Stimulated activated CD8-positive, alpha-beta memory T cell treated with anti-CD3 and anti-CD28 coated beads, Interleukin-12 subunit alpha, Interleukin-12 subunit beta, amount 100 ng/mL, for 1 hour (primary cell): ENCODE measurements at regions not wholly inside any gene's neighbourhood (a gene's known extent, or its start where the extent isn't known, plus 50 kb on each side); places are given as distances from the start of the nearest gene placed in this dataset.
"Not testable (repeated sequence)": the region's sequence is repeated elsewhere in the genome, so short reads cannot be mapped to it uniquely, and the experiment has no call there.

ENCODE experiments used
- DNase-seq: peaks from one replicate; pipeline ENCODE4 v3.0.0-alpha.2; 2020; ENCODE audit warnings: low read depth

- no peak for DNase-seq
Measured at GRCh38 chr19:37303591-37304171, 67.2 kb upstream of the ZNF527 start.

- DNase-seq = no peak
Measured at GRCh38 chr19:37304190-37304883, 66.6 kb upstream of the ZNF527 start.

DNA sequence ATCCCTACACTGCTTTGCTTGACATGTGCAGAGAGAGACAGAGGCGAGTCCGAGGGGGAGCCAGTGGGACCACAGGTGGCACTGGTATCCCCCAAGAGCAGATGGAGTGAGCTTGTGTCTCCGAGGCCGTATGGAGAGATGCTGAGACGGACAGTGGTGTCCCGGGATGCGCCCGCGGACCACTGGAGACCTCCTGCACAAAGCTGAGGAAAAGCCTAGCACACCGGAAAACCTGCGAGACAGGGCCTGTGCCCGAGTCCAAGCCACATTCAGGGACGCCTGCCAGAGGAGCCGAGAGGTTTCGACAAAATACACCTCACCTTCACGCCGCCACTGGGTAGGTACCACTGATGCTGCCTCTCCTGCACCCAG, 66.0 kb upstream of the ZNF527 start:
- DNase-seq = no peak

- no peak for DNase-seq
Measured at GRCh38 chr19:37306383-37306963, 64.4 kb upstream of the ZNF527 start.

DNA sequence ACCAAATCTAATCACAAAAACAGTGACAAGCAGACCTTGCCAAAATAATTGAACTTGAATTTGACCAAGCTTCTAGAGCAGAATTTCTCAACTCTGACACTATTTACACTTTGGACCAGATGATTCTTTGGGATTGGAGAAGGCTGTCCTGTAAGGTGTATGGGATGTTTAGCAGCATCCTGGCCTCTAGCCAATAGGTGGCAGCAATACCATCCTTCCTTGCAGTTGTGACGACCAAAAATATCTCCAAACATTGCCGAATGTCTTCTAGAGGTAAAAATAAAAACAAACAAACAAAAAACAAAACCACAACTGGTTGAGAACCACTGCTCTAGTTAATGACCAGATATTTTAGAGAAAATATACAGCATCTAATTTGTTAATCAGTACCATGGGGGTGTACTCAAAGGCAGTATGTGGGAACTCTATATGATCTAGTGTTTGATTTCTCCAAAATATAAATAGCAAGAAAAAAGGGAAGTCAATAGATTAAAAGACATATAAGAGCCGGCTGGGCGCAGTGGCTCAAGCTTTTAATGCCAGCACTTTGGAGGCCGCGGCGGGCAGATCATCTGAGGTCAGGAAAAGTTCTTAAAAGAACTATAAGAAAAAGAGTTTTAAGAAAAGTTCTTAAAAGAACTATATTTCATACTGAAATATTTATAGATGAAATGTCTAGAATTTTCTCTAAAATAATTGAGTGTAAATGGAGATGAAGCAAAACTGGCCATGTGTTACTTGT, 60.9 kb upstream of the ZNF527 start:
- DNase-seq = no peak

DNA sequence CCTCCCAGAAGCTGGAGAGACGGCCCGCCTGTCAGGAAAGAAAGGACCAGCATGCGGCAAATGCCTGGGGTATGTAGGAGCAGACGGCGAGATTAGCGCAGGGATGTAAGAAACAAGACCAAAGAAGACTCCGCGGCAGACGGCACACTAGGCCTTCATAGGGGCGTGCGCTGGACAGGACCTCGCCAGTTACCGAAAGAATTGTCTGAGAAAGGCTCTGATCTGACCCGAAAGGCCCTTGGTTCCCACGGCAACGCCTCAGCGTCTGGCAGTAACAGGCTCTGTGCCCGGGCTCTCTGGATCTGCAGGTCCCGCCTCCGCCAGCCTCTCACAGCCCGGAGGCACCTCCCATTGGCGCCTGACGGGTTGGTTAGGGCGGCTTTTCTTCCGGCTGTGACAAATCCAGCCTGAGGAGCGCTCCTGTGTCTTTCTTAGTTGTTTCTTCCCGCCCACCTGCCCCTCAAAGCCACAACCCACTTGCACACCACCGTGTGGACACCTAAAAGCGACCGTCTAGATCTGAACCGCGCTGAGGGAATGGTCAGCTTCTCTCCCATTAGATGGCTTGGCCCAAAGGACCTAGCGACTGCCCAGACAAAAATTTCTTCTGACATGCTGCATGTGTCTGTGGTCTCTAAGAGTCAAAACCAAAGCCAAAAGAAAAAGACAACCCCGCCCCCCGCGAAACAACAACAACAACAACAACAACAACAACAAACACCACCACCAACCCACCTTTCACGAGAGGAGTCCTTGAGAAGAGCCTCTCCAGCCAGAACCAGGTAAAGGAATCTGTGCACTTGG, 58.2 kb upstream of the ZNF527 start:
- peak; percentile 24 for DNase-seq

DNA sequence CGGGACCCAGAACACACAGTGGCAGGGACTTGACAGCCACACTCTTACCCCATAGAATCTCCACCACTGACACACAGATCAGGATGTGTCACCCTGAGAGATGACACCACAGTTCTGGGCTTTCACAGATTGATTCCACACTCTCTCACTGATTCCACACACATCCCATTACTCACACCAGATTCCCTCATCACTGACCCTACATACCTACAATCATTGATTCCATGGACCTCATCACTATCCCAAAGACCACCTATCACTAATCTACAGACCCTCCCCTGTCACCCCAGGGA, 57.6 kb upstream of the ZNF527 start:
- no peak for DNase-seq

DNA sequence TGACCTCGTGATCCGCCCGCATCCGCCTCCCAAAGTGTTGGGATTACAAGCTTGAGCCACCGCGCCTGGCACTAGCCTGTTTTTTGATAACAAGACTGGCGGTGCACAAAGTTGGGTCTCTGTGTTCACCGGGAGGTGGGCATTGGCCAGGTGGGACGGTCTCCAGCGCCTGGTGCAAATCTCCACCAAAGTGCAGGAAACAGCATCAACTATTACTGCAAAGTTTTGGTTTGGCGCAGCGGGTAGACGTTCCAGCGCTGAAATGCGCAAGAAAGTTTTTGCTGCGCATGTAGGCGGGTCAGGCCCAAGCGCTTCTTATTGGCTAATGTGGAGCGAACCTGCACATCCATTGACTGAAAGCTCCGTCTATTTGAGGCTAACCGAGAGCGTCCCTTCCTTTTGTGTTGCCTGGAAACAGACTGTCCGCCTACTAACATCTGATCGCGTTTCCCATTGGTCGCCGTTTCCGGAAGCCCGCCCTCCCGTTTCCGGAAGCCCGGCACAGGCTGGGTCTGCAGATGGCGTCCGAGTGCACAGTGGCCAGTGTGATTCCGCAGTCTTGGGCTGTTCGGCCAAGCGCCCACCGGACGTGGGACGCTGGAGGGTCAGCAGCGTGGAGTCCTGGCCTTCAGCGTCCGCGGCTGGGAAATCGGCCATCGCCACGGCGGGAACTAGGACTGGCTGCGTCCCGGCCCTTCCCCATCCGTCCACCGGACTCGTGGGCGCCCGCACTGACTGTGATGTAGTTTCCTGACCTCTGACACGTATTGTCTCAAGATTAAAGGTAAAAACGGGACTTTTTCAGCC, 53.3 kb upstream of the ZNF527 start:
- peak; percentile 89 for DNase-seq

GRCh38 chr19:37320988-37321387, 49.9 kb upstream of the ZNF527 start:
- DNase-seq = not testable (repeated sequence)
